Effector memory CD8-positive, alpha-beta T cell (primary cell): ENCODE measurements at regions not wholly inside any gene's neighbourhood (a gene's known extent, or its start where the extent isn't known, plus 50 kb on each side); places are given as distances from the start of the nearest gene placed in this dataset.
A peak's percentile ranks its signal among the peaks of the same experiment; 100 is the strongest.
"Not testable (repeated sequence)": the region's sequence is repeated elsewhere in the genome, so short reads cannot be mapped to it uniquely, and the experiment has no call there.

ENCODE experiments used
- ATAC-seq: fragments of 150-1000 bp; cut with Tn5 transposase; replicated peaks from 2 replicates; pipeline ENCODE4 v1.10.0; 2021; ENCODE audit warnings: mild to moderate bottlenecking, moderate library complexity
- DNase-seq, 3 experiments: peaks; one replicate each; pipeline ENCODE4 v3.0.0; 2021
- H3K27ac Mint-ChIP-seq, 2 donors: one replicate each; pipeline ENCODE4 v1.8.0; 2022; ENCODE audit warnings: mild to moderate bottlenecking in 2 of 2, mixed read lengths in 2 of 2, moderate library complexity in 2 of 2
- H3K27me3 Mint-ChIP-seq, 2 donors: one replicate each; pipeline ENCODE4 v1.8.0; 2022; ENCODE audit warnings: mixed read lengths in 2 of 2
- H3K36me3 Mint-ChIP-seq: one replicate; pipeline ENCODE4 v1.8.0; 2022; ENCODE audit warnings: mild to moderate bottlenecking, moderate library complexity, mixed read lengths; ENCODE audit not compliant: insufficient read depth
- H3K4me1 Mint-ChIP-seq, 2 donors: one replicate each; pipeline ENCODE4 v1.8.0; 2022; ENCODE audit warnings: low read depth in 2 of 2, mixed read lengths in 2 of 2
- H3K4me3 Mint-ChIP-seq, 2 donors: one replicate each; pipeline ENCODE4 v1.8.0; 2022; ENCODE audit warnings: mild to moderate bottlenecking in 2 of 2, mixed read lengths in 2 of 2, moderate library complexity in 2 of 2
- H3K9me3 Mint-ChIP-seq, 2 donors: one replicate each; pipeline ENCODE4 v1.8.0; 2022; ENCODE audit warnings: mixed read lengths in 2 of 2

DNA sequence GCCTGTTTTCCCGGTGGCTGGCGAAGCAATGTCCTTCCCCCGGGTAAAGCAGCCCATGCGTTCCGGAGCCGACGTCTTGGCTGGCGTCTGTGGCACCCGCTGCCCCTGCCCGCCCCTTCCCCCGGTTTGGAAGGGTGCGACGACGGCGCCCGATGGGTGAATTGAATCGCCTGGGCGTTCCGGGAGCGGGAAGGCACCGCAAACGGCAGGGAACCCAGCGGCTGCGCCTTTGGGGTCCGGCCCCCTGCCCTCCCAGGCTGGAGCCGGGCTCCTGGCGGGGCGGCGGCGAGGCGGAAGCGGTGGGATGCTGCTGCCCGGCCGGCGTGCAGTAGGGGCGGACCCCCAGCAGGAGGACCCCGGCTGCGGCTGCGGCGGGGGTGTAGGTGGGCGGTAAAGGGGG is 123.6 kb upstream of the RHOU start:
- not testable (repeated sequence) for H3K27me3 Mint-ChIP-seq, ATAC-seq, H3K4me1 Mint-ChIP-seq, H3K4me3 Mint-ChIP-seq, H3K9me3 Mint-ChIP-seq, DNase-seq, H3K27ac Mint-ChIP-seq, H3K36me3 Mint-ChIP-seq

DNA sequence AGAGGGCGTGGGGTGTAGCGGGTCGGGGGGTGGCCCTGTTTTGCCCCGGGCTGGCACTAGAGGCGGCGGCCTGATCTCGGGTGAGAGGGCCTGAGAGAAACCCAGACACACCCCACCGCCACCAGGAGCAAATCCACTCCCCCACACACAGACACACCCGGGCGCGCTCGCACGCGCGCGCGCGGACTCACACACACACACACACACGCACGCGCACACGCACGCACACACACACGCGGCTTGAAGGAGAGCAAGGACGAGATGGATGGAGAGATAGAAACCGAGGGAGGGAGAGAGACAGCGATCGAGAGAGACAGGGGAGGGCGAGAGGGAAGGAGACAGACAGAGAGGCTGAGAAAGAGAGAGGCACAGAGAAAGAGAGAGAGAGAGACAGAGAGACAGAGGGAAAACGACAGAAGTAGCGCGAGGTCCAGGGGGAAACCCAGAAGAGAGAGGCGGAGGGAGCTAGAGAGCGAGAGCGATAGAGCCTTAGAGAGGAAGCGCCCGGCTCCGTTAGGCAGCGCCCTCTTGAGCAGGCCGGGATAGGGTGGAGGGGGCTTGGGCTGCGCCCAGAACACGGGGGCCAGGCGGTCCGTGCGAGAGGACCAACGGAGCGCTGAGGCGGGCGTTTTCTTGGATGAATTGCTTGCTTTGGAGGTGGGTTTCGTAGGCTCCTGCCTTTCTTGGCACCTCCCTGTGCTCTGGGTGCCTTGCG is 113.1 kb upstream of the RHOU start:
- H3K9me3 Mint-ChIP-seq, H3K4me1 Mint-ChIP-seq, H3K36me3 Mint-ChIP-seq, DNase-seq, ATAC-seq, H3K27me3 Mint-ChIP-seq: not testable (repeated sequence)
- Mint-ChIP-seq H3K4me3 (peak overlapping the region; percentile 53 to 81), H3K27ac (peak overlapping the region; percentile 6 to 44)

DNA sequence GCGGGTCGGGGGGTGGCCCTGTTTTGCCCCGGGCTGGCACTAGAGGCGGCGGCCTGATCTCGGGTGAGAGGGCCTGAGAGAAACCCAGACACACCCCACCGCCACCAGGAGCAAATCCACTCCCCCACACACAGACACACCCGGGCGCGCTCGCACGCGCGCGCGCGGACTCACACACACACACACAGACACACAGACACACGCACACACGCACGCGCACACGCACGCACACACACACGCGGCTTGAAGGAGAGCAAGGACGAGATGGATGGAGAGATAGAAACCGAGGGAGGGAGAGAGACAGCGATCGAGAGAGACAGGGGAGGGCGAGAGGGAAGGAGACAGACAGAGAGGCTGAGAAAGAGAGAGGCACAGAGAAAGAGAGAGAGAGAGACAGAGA is 108.8 kb upstream of the RHOU start:
- H3K27ac Mint-ChIP-seq, ATAC-seq, H3K9me3 Mint-ChIP-seq, DNase-seq, H3K4me1 Mint-ChIP-seq, H3K36me3 Mint-ChIP-seq, H3K27me3 Mint-ChIP-seq: not testable (repeated sequence)
- H3K4me3 Mint-ChIP-seq, result peak overlapping the region in 1 of 2 donors; percentile 47

DNA sequence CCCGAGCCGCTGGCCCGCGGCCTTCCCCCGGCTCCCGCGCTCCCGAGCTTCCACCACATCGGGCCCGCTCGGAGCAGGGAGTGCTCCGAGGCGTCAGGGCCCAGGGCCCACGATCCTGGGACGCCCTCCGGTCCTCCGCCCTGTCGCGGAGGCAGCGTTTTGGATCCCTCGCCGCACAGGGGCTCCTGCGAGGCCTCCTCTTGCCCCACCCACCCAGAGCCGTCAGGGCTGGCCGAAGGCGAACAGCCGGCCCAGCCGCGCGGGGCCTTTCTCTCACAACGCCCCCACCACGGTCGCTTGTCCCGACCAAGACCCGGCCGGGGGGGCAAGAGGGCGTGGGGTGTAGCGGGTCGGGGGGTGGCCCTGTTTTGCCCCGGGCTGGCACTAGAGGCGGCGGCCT is 102.4 kb upstream of the RHOU start:
- not testable (repeated sequence) for H3K27ac Mint-ChIP-seq, H3K9me3 Mint-ChIP-seq, H3K4me3 Mint-ChIP-seq, H3K36me3 Mint-ChIP-seq, H3K4me1 Mint-ChIP-seq, H3K27me3 Mint-ChIP-seq, ATAC-seq
- DNase-seq, result peak in 1 of 3 experiments; percentile 18

DNA sequence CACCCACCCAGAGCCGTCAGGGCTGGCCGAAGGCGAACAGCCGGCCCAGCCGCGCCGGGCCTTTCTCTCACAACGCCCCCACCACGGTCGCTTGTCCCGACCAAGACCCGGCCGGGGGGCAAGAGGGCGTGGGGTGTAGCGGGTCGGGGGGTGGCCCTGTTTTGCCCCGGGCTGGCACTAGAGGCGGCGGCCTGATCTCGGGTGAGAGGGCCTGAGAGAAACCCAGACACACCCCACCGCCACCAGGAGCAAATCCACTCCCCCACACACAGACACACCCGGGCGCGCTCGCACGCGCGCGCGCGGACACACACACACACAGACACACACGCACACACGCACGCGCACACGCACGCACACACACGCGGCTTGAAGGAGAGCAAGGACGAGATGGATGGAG is 100.0 kb upstream of the RHOU start:
- H3K4me1 Mint-ChIP-seq, H3K27me3 Mint-ChIP-seq, H3K36me3 Mint-ChIP-seq, H3K4me3 Mint-ChIP-seq, ATAC-seq, H3K27ac Mint-ChIP-seq, H3K9me3 Mint-ChIP-seq: not testable (repeated sequence)
- peak in 1 of 3 experiments; percentile 55 for DNase-seq

DNA sequence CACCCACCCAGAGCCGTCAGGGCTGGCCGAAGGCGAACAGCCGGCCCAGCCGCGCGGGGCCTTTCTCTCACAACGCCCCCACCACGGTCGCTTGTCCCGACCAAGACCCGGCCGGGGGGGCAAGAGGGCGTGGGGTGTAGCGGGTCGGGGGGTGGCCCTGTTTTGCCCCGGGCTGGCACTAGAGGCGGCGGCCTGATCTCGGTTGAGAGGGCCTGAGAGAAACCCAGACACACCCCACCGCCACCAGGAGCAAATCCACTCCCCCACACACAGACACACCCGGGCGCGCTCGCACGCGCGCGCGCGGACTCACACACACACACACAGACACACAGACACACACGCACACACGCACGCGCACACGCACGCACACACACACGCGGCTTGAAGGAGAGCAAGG is 97.8 kb upstream of the RHOU start:
- H3K27me3 Mint-ChIP-seq, ATAC-seq, H3K27ac Mint-ChIP-seq, H3K4me1 Mint-ChIP-seq, H3K4me3 Mint-ChIP-seq, DNase-seq, H3K36me3 Mint-ChIP-seq, H3K9me3 Mint-ChIP-seq: not testable (repeated sequence)

DNA sequence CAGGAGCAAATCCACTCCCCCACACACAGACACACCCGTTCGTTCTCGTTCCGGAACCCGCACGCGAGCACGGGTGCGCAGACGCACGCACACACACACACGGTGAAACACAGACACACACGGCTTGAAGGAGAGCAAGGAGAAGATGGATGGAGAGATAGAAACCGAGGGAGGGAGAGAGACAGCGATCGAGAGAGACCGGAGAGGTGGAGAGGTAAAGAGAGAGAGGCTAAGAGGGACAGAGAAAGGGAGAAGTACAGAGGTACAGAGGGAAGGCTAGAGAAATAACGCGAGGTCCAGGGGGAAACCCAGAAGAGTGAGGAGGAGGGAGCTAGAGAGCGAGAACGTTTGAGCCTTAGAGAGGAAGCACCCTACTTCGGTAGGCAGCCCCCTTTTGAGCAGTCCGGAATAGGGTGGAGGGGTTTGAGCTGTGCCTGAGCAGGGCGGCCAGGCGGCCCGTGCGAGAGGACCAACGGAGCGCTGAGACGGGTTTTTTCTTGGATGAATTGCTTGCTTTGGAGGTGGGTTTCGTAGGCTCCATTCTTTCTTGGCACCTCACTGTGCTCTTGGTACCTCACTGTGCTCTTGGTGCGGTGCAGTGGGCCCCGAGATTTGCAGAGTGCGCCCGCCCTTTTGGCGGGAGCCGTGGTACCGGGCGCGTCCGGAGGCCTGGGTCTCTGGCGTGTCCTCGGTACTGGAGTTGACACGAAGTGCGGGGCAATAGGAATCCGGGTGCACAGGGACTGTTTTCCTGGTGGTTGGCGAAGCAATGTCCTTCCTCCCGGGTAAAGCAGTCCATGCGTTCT is 88.4 kb upstream of the RHOU start:
- ATAC-seq (peak; percentile 74), DNase-seq (peak in 2 of 3 experiments; percentile 15 to 21)
- peak overlapping the region; percentile 78 to 95 for H3K4me3 Mint-ChIP-seq
- H3K27me3 Mint-ChIP-seq, result peaks cover 43 to 56% of the 10 kb centered on the region in 2 donors
- peaks cover 23 to 24% of the 10 kb centered on the region in 2 donors for H3K4me1 Mint-ChIP-seq
- peak overlapping the region; percentile 62 to 94 for H3K27ac Mint-ChIP-seq
- H3K9me3 Mint-ChIP-seq, result no peaks in the 10 kb centered on the region
- H3K36me3 Mint-ChIP-seq, result peaks cover 19% of the 10 kb centered on the region

DNA sequence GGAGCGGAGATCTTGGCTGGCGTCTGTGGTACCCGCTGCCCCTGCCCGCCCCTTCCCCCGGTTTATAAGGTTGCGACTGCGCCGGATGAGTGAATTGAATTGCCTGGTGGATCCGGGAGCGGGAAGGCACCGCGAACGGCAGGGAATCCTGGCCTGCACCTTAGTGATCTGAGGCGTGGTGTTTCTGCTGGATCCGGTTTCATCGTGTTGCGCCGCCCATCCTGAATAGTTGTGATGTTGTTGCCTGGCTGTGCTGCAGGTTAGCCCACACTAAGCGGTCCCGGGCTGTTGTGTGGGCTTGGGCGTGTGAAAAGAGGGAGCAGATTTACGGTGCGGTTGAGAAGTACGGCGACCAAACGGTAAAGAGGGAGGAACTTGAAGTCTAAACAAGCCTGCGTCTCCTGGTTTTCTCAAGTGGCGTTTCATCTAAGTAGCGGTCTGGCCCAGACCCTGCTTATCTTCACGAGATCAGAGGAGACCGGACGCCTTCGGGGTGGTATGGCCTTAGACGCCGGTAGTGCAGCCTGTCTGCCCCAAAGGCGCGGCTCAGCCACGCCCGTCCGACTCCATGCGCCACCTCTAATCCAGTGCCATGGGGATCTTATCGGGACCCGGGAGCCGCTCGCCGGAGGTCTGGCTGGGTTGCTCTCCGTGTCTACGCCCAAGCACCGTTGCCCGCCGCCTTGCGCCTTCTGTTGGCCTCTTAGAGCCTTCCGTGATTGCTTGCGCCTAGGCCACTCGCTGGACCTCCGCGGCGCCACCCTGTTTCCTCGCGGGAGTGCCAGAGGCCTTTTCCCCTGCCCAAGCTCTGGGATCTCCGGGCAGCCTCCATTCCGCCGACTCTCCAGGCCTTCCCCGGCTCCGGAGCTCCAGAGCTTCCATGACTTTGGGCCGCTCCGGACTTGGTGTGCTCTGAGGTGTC is 87.5 kb upstream of the RHOU start:
- H3K4me1 Mint-ChIP-seq, result peaks cover 23 to 24% of the 10 kb centered on the region in 2 donors
- peak overlapping the region; percentile 62 to 94 for H3K27ac Mint-ChIP-seq
- H3K36me3 Mint-ChIP-seq, result peaks cover 19% of the 10 kb centered on the region
- H3K9me3 Mint-ChIP-seq, result no peaks in the 10 kb centered on the region
- DNase-seq, result no peak
- H3K27me3 Mint-ChIP-seq, result peaks cover 48 to 63% of the 10 kb centered on the region in 2 donors
- peak; percentile 44 for ATAC-seq
- peak overlapping the region; percentile 78 to 95 for H3K4me3 Mint-ChIP-seq

DNA sequence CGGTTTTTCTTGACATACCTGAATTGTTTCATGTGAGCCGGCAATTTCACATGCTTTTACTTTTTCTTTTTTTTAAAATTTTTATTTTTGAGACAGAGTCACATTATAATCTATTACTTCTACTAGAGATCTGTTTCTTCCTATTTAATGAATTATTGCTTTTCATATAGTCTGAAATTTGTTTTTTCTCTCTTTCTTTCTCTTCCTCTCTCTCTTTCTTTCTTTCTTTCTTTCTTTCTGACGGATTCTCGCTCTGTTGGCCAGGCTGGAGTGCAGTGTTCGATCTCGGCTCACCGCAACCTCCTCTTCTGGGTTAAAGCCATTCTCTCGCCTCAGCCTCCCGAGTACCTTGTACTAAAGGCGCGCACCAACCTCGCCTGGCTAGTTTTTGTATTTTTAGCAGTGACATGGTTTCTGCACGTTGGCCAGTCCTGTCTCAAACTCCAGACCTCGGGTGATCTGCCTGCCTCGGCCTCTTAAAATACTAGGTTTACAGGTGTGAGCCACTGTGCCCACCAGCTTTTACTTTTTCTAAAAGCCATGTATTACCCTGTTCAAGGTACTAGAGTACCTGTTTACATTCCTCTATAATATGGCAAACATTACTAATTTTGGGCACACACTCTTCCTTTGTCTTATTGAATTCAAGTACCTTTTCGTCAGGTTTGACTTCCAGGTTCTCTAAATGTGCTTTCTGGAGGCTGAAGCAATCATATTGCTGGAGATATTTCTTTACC is 86.5 kb upstream of the RHOU start:
- H3K27ac Mint-ChIP-seq, result peak overlapping the region in 1 of 2 donors; percentile 82
- peaks cover 23 to 24% of the 10 kb centered on the region in 2 donors for H3K4me1 Mint-ChIP-seq

DNA sequence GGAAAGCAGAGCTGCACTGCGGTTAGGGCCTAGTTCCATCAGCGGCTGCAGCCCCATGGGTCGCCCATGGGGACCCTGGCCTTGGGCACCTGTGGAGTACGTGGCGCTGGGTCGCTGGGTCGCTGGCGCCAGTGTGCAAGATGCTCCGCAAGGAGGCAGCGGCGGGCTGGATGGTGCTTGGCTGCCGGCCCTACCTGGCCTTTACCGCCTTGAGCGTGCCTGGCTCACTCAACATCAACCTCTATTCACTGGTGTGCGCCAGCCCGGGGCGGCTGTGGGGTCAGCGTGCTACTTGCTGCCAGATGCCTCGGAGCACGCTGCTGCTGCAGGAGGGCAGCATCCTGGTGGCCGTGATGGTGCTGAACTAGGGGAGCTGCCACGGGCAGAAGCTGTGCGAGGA is 85.1 kb upstream of the RHOU start:
- no peak for DNase-seq
- Mint-ChIP-seq H3K4me3 (no peak overlapping the region), H3K4me1 (peaks cover 23 to 24% of the 10 kb centered on the region in 2 donors), H3K27ac (no peak overlapping the region), H3K27me3 (peaks cover 56 to 76% of the 10 kb centered on the region in 2 donors), H3K9me3 (no peaks in the 10 kb centered on the region), H3K36me3 (peaks cover 19% of the 10 kb centered on the region)
- no peak for ATAC-seq

More for the DNA sequence above, 86.5 kb upstream of the RHOU start:
- Mint-ChIP-seq H3K9me3 (no peaks in the 10 kb centered on the region), H3K27me3 (peaks cover 51 to 67% of the 10 kb centered on the region in 2 donors), H3K36me3 (peaks cover 19% of the 10 kb centered on the region), H3K4me3 (peak overlapping the region; percentile 78 to 95)
- DNase-seq, result no peak
- no peak for ATAC-seq

DNA sequence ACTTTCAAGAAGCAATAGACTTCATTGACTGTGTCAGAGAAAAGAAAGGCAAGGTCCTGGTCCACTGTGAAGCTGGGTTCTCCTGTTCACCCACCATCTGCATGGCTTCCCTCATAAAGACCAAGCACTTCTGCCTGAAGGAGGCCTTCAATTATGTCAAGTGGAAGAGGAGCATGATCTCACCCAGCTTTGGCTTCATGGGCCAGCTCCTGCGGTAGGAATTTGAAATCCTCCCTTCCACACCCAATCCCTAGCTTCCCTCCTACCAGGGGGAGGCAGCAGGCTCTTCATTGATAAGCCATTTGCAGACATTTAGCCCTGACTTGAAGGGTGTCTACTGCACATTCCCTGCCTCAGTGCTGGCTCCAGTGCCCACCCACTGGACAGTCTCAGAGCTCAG is 84.3 kb upstream of the RHOU start:
- Mint-ChIP-seq H3K27me3 (peaks cover 56 to 84% of the 10 kb centered on the region in 2 donors), H3K4me3 (no peak overlapping the region), H3K4me1 (peaks cover 23 to 24% of the 10 kb centered on the region in 2 donors), H3K27ac (no peak overlapping the region), H3K9me3 (no peaks in the 10 kb centered on the region), H3K36me3 (peaks cover 19% of the 10 kb centered on the region)
- ATAC-seq, result no peak
- DNase-seq, result no peak

DNA sequence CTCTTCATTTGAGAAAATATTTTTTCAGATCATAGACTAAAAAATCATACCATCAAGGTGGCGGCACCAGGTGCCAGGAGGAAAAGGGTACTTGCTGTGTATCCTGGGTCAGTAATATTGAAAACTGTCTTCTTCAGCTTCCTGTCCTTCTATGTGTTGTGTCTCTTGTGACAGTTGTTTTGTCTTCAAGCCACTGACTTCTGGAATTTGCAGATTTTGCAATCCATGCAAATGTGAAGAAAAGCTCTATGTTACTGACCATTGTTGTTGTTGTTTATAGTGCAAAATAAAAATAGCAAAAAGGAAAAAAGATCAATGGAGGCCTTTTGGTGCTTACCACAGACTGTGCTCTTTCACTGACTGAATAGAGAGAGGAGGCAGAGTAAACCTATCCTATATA is 83.2 kb upstream of the RHOU start:
- Mint-ChIP-seq H3K27me3 (peaks cover 55 to 84% of the 10 kb centered on the region in 2 donors), H3K4me3 (no peak overlapping the region), H3K36me3 (peaks cover 11% of the 10 kb centered on the region), H3K4me1 (peaks cover 17% of the 10 kb centered on the region in 2 donors), H3K9me3 (no peaks in the 10 kb centered on the region), H3K27ac (no peak overlapping the region)
- DNase-seq (no peak), ATAC-seq (no peak)

DNA sequence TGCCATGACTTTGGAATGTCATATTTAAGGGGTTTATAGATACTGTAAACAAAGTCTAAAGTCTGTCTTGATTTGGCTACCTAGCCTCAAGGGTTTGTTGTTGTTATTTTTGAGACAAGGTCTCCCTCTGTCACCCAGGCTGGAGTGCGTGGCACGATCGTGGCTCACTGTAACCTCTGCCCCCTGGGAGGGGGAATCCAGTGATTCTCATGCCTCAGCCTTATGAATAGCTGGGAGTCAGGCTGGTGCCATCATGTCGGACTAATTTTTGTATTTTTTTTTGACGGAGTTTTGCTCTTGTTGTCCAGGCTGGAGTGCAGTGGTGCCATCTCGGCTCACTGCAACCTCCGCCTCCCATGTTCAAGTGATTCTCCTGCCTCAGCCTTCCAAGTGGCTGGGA is 82.2 kb upstream of the RHOU start:
- DNase-seq, H3K9me3 Mint-ChIP-seq, H3K27ac Mint-ChIP-seq, ATAC-seq, H3K36me3 Mint-ChIP-seq, H3K4me3 Mint-ChIP-seq: not testable (repeated sequence)
- H3K4me1 Mint-ChIP-seq, result peaks cover 9 to 10% of the 10 kb centered on the region in 2 donors
- peaks cover 53 to 75% of the 10 kb centered on the region in 2 donors for H3K27me3 Mint-ChIP-seq
